Activated naive CD4-positive, alpha-beta T cell treated with anti-CD3 and anti-CD28 coated beads, Interleukin-2, amount 10 ng/mL, durations not matched to agents 7 days and 5 days (primary cell): ENCODE measurements at regions not wholly inside any gene's neighbourhood (a gene's known extent, or its start where the extent isn't known, plus 50 kb on each side); places are given as distances from the start of the nearest gene placed in this dataset.
"Not testable (repeated sequence)": the region's sequence is repeated elsewhere in the genome, so short reads cannot be mapped to it uniquely, and the experiment has no call there.

Experiments
- CTCF ChIA-PET: fragments of 350-600 bp; sonication (Branson Sonifier 250); formaldehyde crosslinking; loops from one replicate; lab custom pipeline; 2021; ENCODE audit warnings: antibody characterized with exemption; lab: Charles Lee
- DNase-seq: peaks from one replicate; pipeline ENCODE4 v3.0.0-alpha.2; 2020
- H3K27ac Mint-ChIP-seq: one replicate; pipeline ENCODE4 v1.8.0; 2021; ENCODE audit warnings: mild to moderate bottlenecking, moderate library complexity, mixed read lengths
- H3K27me3 Mint-ChIP-seq: one replicate; pipeline ENCODE4 v1.8.0; 2021; ENCODE audit warnings: mild to moderate bottlenecking, mixed read lengths
- H3K36me3 Mint-ChIP-seq: one replicate; pipeline ENCODE4 v1.8.0; 2021; ENCODE audit warnings: mixed read lengths
- H3K4me1 Mint-ChIP-seq: one replicate; pipeline ENCODE4 v1.8.0; 2021; ENCODE audit warnings: mixed read lengths
- H3K4me3 Mint-ChIP-seq: one replicate; pipeline ENCODE4 v1.8.0; 2021; ENCODE audit warnings: mild to moderate bottlenecking, moderate library complexity, mixed read lengths
- H3K9me3 Mint-ChIP-seq: one replicate; pipeline ENCODE4 v1.8.0; 2021; ENCODE audit warnings: mixed read lengths

DNA sequence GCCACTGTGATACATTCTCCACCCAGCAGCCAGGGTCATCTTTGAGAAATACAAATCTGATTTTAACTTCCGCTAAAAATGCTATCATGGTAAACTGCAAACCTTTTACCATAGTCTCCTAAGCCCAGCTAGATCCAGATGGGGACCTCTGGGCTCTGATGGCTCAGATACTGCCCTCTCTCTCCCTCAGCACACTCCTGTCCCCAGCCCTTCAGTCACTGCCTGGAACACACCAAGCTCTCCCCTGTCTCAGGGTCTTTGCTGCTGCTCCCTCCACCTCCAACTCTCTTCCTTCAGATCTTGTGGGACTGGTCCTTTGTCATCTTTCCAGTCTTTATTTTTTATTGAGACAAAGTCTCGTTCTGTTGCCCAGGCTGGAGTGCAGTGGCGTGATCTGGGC lies 65.1 kb downstream of the SPRY4 start:
- Mint-ChIP-seq H3K4me3 (no peak overlapping the region), H3K27ac (no peak overlapping the region), H3K4me1 (no peaks in the 10 kb centered on the region), H3K36me3 (no peaks in the 10 kb centered on the region), H3K27me3 (peaks cover 11% of the 10 kb centered on the region), H3K9me3 (peaks cover 3% of the 10 kb centered on the region)
- no peak for DNase-seq
- CTCF ChIA-PET = interaction anchor here (1.1 kb wide), 1 partner anchor 629 kb away, joined by 3 read pairs; no protein-coding TSS in a partner anchor

DNA sequence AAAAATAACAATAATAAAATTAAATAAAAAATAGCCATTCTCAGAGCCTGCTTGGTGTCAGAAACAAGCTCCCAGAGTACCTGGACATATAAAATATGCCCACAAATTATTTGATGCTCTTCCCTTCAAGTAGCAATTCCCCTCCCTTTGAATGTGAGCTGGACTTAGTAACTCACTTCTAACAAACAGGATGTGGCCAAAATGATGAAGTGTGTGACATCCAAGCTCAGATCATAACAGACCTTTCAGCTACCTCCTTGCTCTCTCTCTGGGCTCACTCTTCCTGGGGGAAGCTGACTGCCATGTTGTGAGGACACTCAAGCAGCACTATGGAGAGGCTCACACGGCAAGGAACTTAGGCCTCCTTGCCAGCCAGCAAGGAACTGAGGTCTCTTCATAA lies 69.0 kb downstream of the SPRY4 start:
- Mint-ChIP-seq H3K4me3 (no peak overlapping the region), H3K4me1 (no peaks in the 10 kb centered on the region), H3K9me3 (peaks cover 3% of the 10 kb centered on the region), H3K27me3 (peaks cover 11% of the 10 kb centered on the region), H3K36me3 (no peaks in the 10 kb centered on the region), H3K27ac (no peak overlapping the region)
- DNase-seq = no peak
- CTCF ChIA-PET = no interaction called here

DNA sequence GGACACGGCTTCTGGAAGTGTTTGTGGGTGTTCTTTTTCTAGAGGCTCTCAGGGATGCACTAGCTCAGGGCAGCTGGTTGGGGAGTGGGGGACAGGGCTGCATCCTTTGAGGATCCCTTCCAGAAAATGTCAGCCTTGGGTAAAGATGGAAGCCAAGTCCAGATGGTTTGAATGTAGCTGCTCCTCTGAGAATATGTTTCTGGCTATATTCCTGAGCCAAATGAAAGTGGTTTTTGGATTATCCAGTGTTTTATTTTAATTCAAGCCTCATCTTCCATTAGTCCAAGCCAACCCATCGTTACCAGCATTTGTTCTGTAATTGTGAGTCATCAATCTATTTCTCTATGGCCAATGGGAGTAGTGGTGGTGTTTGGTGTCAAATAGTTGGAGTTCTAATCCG lies 70.4 kb downstream of the SPRY4 start:
- Mint-ChIP-seq H3K9me3 (peaks cover 3% of the 10 kb centered on the region), H3K27me3 (peaks cover 17% of the 10 kb centered on the region), H3K4me3 (no peak overlapping the region), H3K27ac (no peak overlapping the region), H3K36me3 (no peaks in the 10 kb centered on the region), H3K4me1 (no peaks in the 10 kb centered on the region)
- CTCF ChIA-PET = no interaction called here
- DNase-seq = no peak

DNA sequence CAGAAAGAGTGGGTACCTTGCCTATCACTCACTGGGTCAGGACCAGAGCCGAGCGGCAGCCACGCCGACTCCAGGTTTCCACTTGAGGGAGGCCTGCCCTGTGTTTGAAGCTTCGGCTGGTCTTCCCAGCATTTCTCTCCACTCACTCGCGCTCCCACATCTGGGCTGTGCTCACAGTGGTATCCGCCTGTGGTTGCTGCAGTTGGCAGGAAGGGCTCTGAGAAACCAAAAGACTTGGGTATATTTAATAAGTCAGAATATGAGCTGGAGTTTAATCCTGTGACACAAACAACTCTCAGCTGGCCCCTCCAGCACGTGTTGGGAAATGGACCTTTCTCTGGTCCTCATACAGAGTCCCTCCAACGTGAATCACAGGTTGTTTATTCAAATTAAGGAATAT lies 70.9 kb downstream of the SPRY4 start:
- no peak for DNase-seq
- peaks cover 21% of the 10 kb centered on the region for H3K27me3 Mint-ChIP-seq

DNA sequence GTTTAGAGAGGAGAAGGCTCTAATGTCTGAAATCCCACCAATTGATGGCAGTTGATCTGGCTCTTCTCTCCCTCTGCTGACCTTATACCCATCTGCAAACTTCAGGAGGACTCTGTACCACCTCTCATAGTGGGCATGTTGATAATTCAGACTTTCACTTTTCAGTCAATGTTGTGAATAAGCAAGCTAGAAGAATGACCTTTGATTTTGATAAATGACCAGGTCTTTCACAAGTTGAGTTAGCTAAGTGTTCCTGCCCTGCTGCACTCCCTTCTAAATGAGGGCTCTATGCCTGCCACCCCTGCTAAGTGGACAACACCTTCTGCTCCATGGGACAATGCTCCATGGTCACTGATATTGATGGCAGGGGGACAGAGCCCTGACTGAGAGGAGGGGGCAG lies 74.7 kb downstream of the SPRY4 start:
- H3K27ac Mint-ChIP-seq = no peak overlapping the region
- CTCF ChIA-PET = no interaction called here
- H3K4me3 Mint-ChIP-seq = no peak overlapping the region
- no peak for DNase-seq
- H3K4me1 Mint-ChIP-seq = no peaks in the 10 kb centered on the region
- H3K27me3 Mint-ChIP-seq = peaks cover 21% of the 10 kb centered on the region
- no peaks in the 10 kb centered on the region for H3K36me3 Mint-ChIP-seq
- no peaks in the 10 kb centered on the region for H3K9me3 Mint-ChIP-seq

More for the DNA sequence above, 70.9 kb downstream of the SPRY4 start:
- Mint-ChIP-seq H3K9me3 (peaks cover 3% of the 10 kb centered on the region), H3K36me3 (no peaks in the 10 kb centered on the region), H3K4me3 (no peak overlapping the region), H3K4me1 (no peaks in the 10 kb centered on the region), H3K27ac (no peak overlapping the region)
- CTCF ChIA-PET = no interaction called here

DNA sequence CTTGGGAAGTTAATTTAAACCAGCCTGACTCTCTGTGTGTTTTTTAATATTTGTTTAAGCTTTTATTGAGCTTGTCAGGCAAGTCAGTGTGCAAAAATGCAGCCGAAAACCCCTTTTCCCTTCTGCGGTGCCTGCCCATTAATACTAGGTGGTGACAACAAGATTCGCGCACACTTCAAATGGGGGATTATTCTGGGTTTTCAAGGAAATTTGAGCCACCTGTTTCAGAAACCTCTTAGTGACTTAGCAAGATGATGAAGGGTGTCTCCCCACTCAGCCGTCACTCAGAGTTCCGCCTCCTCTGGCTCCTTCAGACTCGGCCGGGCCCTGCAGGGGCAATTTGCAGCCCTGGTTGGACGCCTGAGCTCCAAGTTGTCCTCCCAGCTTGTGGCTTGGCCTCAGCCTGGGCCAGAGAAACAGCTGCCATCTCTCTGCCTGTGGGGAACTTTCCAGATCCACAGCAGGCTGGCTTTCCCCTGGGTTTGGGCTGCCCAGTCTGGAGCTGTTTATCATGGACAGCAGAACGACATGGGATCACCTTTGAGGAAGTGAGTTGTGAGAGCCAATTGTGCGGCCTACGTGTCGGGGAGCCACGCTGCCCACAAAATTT lies 75.9 kb downstream of the SPRY4 start:
- Mint-ChIP-seq H3K27me3 (peaks cover 31% of the 10 kb centered on the region), H3K4me3 (no peak overlapping the region), H3K9me3 (no peaks in the 10 kb centered on the region), H3K36me3 (no peaks in the 10 kb centered on the region), H3K27ac (no peak overlapping the region), H3K4me1 (no peaks in the 10 kb centered on the region)
- no peak for DNase-seq
- CTCF ChIA-PET = no interaction called here

DNA sequence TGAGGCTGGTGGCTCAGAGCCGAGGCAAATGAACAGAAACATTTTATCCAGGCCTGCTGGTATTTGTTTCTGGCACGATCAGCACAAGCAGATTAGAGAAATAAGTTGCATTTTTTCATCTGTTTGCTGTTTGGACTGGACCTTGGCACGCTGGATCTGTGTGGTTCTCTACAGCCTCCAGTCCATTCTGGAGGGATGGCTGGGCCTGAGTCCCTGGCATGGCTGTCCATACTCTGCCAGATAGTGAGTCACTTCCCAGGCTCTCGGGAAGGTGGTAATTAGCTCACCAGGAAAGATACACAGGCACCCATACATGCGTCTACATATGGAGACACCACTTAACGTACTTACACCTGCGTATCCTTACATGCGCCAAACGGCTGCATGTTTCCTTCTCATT lies 78.6 kb downstream of the SPRY4 start:
- H3K4me1 Mint-ChIP-seq = no peaks in the 10 kb centered on the region
- no peaks in the 10 kb centered on the region for H3K9me3 Mint-ChIP-seq
- H3K4me3 Mint-ChIP-seq = no peak overlapping the region
- DNase-seq = no peak
- no peaks in the 10 kb centered on the region for H3K36me3 Mint-ChIP-seq
- CTCF ChIA-PET = no interaction called here
- H3K27ac Mint-ChIP-seq = no peak overlapping the region
- H3K27me3 Mint-ChIP-seq = peaks cover 41% of the 10 kb centered on the region

DNA sequence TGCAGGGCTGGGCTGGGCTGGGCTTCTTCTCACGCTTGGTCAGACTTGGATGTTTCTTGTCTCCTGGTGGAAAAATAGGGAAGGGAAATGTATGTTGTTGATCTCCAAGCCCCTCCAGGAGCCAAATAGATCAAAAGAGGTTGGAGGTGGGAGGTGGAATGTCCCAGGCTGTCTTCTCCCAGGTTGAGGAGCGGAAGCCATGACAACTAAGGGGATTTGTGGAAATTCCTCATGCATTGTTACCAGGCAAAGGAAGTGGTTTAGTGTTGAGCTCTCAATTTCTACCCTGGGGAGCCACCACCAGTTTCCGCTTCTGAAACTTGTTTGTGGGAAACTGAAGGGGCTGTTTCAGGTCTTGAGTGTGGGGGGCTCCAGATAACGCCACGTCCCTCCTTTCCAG lies 79.0 kb downstream of the SPRY4 start:
- H3K36me3 Mint-ChIP-seq = no peaks in the 10 kb centered on the region
- DNase-seq = no peak
- no peaks in the 10 kb centered on the region for H3K4me1 Mint-ChIP-seq
- H3K9me3 Mint-ChIP-seq = no peaks in the 10 kb centered on the region
- peaks cover 41% of the 10 kb centered on the region for H3K27me3 Mint-ChIP-seq
- H3K27ac Mint-ChIP-seq = no peak overlapping the region
- no peak overlapping the region for H3K4me3 Mint-ChIP-seq
- CTCF ChIA-PET = interaction anchor here (0.7 kb wide), 1 partner anchor 79 kb away, joined by 3 read pairs; the partner anchor contains the start of gene SPRY4

DNA sequence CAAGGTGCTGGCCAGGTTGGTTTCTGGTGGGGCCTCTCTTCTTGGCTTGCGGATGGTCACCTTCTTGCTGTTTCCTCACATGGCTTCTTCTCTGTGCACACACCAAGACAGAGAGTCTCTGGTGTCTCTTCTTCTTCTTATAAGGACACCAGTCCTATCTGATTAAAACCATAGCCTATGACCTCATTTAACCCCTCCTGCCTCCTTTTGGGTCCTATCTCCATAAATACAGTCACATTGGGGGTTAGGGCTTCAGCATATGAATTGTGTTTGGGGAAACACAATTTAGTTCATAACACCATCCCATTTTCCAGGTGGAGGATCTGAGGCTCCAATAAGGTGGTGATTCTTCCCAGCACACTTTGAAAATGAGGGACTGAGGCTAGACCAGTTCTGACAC lies 80.4 kb downstream of the SPRY4 start:
- H3K27ac Mint-ChIP-seq = no peak overlapping the region
- no peaks in the 10 kb centered on the region for H3K9me3 Mint-ChIP-seq
- peaks cover 31% of the 10 kb centered on the region for H3K27me3 Mint-ChIP-seq
- CTCF ChIA-PET = no interaction called here
- H3K36me3 Mint-ChIP-seq = no peaks in the 10 kb centered on the region
- no peak overlapping the region for H3K4me3 Mint-ChIP-seq
- no peak for DNase-seq
- H3K4me1 Mint-ChIP-seq = no peaks in the 10 kb centered on the region

DNA sequence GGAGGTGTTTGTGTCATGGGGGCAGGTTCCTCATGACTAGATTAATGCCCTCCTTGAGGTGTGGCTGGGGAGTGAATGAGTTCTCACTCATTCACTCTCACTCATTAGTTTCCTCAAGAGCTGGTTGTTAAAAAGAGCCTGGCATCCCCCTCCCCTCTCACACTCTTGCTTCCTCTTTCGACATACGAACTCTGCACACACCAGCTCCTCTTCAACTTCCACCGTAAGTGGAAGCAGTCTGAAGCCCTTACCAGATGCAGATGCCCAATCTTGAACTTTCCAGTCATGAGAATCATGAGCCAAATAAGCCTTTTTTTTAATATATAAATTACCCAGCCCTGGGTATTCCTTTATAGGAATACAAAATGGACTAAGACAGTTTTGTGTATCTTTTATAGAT lies 82.5 kb downstream of the SPRY4 start:
- CTCF ChIA-PET = no interaction called here
- H3K9me3 Mint-ChIP-seq = no peaks in the 10 kb centered on the region

DNA sequence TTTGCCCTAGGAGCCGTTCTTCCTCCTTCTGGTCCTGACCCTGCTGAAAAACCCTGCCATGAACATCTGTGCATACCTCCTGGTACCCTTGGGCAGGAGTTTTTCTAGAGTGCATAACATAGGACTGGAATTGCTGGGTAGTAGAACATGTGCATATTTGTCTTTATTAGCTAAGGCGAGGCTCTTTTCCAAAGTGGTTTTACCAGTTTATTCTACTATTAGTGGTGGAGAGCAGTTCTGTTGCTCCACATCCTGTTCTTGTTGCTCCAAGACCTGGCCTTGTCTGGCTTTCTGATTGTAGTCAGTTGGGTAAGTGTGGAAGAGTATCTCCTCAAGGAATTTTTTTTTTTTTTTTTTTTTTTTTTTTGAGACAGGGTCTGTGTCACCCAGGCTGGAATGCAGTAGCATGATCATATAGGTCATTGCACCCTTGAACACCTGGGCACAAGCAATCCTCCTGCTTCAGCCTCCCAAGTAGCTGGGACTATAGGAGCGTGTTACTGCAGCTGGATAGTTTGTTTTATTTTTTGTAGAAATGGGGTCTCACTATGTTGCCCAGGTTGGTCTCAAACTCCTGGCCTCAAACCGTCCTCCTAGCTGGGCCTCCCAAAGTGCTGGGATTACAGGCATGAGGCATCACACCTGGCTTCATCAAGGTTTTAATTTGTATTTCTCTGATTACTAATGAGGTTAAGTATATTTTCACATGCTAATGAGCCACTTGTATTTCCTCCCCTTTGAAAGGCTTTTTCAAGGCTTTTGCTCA lies 85.2 kb downstream of the SPRY4 start:
- no peaks in the 10 kb centered on the region for H3K36me3 Mint-ChIP-seq
- no peak overlapping the region for H3K27ac Mint-ChIP-seq
- peaks cover 32% of the 10 kb centered on the region for H3K27me3 Mint-ChIP-seq
- CTCF ChIA-PET = no interaction called here
- no peak overlapping the region for H3K4me3 Mint-ChIP-seq
- no peaks in the 10 kb centered on the region for H3K9me3 Mint-ChIP-seq
- peaks cover 7% of the 10 kb centered on the region for H3K4me1 Mint-ChIP-seq
- no peak for DNase-seq

More for the DNA sequence above, 82.5 kb downstream of the SPRY4 start:
- no peaks in the 10 kb centered on the region for H3K4me1 Mint-ChIP-seq
- H3K27me3 Mint-ChIP-seq = peaks cover 26% of the 10 kb centered on the region
- DNase-seq = no peak
- H3K36me3 Mint-ChIP-seq = no peaks in the 10 kb centered on the region
- H3K4me3 Mint-ChIP-seq = no peak overlapping the region
- H3K27ac Mint-ChIP-seq = no peak overlapping the region

DNA sequence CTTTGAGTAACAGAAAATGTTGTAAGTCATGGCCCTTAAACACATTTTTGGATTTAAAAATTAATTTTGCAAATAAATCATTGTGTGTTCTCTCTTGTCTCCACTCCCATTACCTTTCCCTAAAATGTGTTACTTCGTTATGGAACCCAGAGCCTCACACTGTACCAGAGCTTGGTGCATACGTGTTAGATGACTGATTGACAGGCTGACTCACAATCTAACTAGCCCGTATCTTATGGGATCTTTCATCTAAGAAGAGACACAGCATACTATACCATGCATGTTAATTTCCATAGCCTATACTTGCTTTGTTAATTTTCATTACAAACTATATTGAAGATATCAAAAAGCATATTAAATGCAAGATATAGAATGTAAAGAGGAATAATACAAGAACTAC lies 87.1 kb downstream of the SPRY4 start:
- CTCF ChIA-PET = no interaction called here
- H3K4me3 Mint-ChIP-seq = no peak overlapping the region
- peaks cover 30% of the 10 kb centered on the region for H3K27me3 Mint-ChIP-seq
- no peak for DNase-seq
- peaks cover 7% of the 10 kb centered on the region for H3K4me1 Mint-ChIP-seq
- H3K27ac Mint-ChIP-seq = no peak overlapping the region
- no peaks in the 10 kb centered on the region for H3K36me3 Mint-ChIP-seq
- H3K9me3 Mint-ChIP-seq = no peaks in the 10 kb centered on the region

DNA sequence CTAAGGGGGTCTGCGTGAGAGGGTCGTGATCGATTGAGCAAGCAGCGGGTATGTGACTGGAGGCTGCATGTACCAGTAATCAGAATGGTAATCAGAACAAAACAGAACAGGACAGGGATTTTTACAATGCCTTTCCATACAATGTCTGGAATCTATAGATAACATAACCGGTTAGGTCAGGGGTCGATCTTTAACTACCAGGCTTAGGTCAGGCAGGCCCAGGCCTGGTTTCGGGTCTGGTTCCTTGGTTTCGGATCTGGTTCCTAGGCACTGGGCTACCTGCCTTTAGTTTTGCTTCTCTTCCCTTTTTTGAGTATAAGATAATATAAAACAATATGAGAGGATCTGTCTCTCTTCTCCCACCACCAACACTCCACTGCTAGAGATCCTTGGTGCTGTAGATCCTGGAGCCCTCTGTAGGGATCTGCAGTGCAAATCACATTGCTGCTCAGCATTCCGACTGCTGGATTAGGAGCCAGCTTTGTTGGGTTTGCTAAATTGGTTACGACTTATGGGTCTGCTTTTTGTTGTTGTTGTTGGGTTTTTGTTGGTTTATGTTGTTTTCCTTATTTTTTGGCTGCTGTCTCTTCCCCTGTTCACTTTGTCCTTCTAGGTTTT lies 88.0 kb downstream of the SPRY4 start:
- H3K36me3 Mint-ChIP-seq, H3K9me3 Mint-ChIP-seq, DNase-seq, H3K4me1 Mint-ChIP-seq, H3K4me3 Mint-ChIP-seq, H3K27ac Mint-ChIP-seq, CTCF ChIA-PET: not testable (repeated sequence)
- H3K27me3 Mint-ChIP-seq = peaks cover 22% of the 10 kb centered on the region

DNA sequence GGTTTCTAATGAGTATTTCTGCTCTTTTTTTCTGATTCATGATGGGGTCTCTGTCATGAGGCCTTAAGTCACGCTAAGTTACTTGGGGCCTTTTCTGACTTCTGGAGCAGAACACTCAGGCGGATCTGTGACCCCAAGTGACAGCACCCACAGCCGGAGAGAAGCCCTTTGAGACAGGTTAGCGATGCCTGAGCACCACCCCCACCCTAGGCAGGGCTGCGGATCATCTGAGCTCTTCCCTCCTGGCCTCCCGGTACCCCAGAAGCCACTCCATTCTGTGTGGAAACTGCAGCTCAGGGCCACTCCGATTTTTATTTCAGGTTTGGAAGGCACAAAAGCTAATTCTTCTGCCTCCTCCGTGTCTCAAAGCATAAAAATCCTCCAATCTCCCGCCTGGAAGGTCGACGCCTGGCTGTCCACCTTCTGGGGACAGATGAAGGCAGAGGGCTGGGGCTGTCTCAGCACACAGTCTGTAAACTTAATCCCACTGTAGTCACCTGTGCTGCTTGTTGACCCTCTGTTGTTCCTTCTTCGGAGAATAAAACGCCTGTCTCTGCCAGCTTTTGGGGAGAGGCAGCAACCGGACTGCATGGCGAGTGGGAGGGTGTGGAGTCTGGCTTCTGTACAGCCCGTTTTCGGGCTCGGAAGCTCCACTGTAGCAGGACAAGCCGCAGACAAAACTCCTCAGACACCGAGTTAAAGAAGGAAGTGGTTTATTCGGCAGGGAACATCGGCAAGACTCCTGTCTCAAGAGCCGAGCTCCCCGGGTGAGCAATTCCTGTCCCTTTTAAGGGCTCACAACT lies 88.8 kb downstream of the SPRY4 start:
- Mint-ChIP-seq H3K36me3 (no peaks in the 10 kb centered on the region), H3K4me3 (no peak overlapping the region), H3K9me3 (no peaks in the 10 kb centered on the region), H3K27me3 (peaks cover 27% of the 10 kb centered on the region), H3K27ac (no peak overlapping the region), H3K4me1 (peaks cover 7% of the 10 kb centered on the region)
- CTCF ChIA-PET = no interaction called here
- DNase-seq = no peak
